K562 (cell line): ENCODE measurements at regions not wholly inside any gene's neighbourhood (a gene's known extent, or its start where the extent isn't known, plus 50 kb on each side); places are given as distances from the start of the nearest gene placed in this dataset.
A peak's percentile ranks its signal among the peaks of the same experiment; 100 is the strongest.

Experiments used
- ARID1B ChIP-seq: fragments of 450-650 bp; IDR thresholded peaks from 2 replicates; pipeline ENCODE4 v1.6.1; 2016; ENCODE audit warnings: antibody characterized with exemption, mild to moderate bottlenecking, inconsistent platforms
- ARNT ChIP-seq, 2 experiments: fragments of 450-650 bp; IDR thresholded peaks; 2 replicates each; pipeline ENCODE4 v1.6.1; 2016; ENCODE audit warnings: mild to moderate bottlenecking in 1 of 2
- CEBPG ChIP-seq, 3 experiments: fragments of 200-800 bp in 1 of 3; sonication (Bioruptor generic) in 1 of 3; sonication (generic) in 1 of 3; formaldehyde crosslinking in 1 of 3; IDR thresholded peaks in 2 of 3; conservative IDR thresholded peaks in 1 of 3; 2 replicates each; pipeline versions ENCODE4 v1.6.1 to v1.8.0; 2016 to 2022; ENCODE audit warnings: missing compliant biosample characterization in 2 of 3, missing genetic modification characterization in 2 of 3, mild to moderate bottlenecking in 1 of 3, missing genetic modification reagents in 1 of 3
- CHD4 ChIP-seq: fragments of 200-600 bp; sonication (generic); IDR thresholded peaks from 3 replicates; pipeline ENCODE4 v1.6.1; 2012; ENCODE audit warnings: low read depth, mild to moderate bottlenecking, mixed read lengths, low read length, inconsistent platforms; ENCODE audit not compliant: insufficient read depth, insufficient replicate concordance, poor library complexity, severe bottlenecking
- E2F6 ChIP-seq, 2 experiments: IDR thresholded peaks; 2 replicates each; pipeline ENCODE4 v1.6.1; 2011; ENCODE audit warnings: borderline replicate concordance in 1 of 2, control low read depth in 1 of 2, low read depth in 1 of 2, low read length in 1 of 2, mild to moderate bottlenecking in 1 of 2, mixed read lengths in 1 of 2, moderate library complexity in 1 of 2; ENCODE audit not compliant: insufficient read depth in 1 of 2, insufficient read length in 1 of 2, poor library complexity in 1 of 2, severe bottlenecking in 1 of 2; ENCODE audit errors: extremely low read depth in 1 of 2
- KHSRP ChIP-seq: fragments of 450-650 bp; IDR thresholded peaks from 2 replicates; pipeline ENCODE4 v1.6.1; 2017
- KLF13 ChIP-seq: fragments of 450-650 bp; IDR thresholded peaks from 2 replicates; pipeline ENCODE4 v1.6.1; 2016; ENCODE audit warnings: missing genetic modification characterization, low read depth, mild to moderate bottlenecking, missing compliant biosample characterization, moderate library complexity, borderline replicate concordance
- KLF16 ChIP-seq: IDR thresholded peaks from 2 replicates; pipeline ENCODE4 v1.6.1; 2016; ENCODE audit warnings: antibody characterized with exemption
- LARP7 ChIP-seq: fragments of 450-650 bp; IDR thresholded peaks from 2 replicates; pipeline ENCODE4 v1.6.1; 2016
- MNT ChIP-seq, 2 experiments: fragments of 450-650 bp; conservative IDR thresholded peaks; 2 replicates each; pipeline ENCODE4 v1.6.1; 2017; ENCODE audit warnings: mild to moderate bottlenecking in 2 of 2, moderate library complexity in 2 of 2
- MTA3 ChIP-seq: fragments of 450-650 bp; formaldehyde crosslinking; IDR thresholded peaks from 2 replicates; pipeline ENCODE4 v1.6.1; 2017; ENCODE audit warnings: mild to moderate bottlenecking, borderline replicate concordance
- MTF1 ChIP-seq: fragments of 250-450 bp; sonication (Bioruptor Pico); IDR thresholded peaks from 2 replicates; pipeline ENCODE4 v1.9.0; 2021; ENCODE audit warnings: moderate library complexity, mild to moderate bottlenecking, inconsistent platforms, borderline replicate concordance
- MYC ChIP-seq, 2 experiments: fragments of 250-450 bp in 1 of 2; sonication (Bioruptor Pico) in 1 of 2; IDR thresholded peaks; 2 replicates each; pipeline versions ENCODE4 v1.5.1 to v1.6.1; 2012 to 2021; ENCODE audit warnings: low read depth in 2 of 2, borderline replicate concordance in 1 of 2, improper control_type of control experiment in 1 of 2, low read length in 1 of 2, mild to moderate bottlenecking in 1 of 2, moderate library complexity in 1 of 2
- NR2C2 ChIP-seq, 2 experiments: fragments of 200-800 bp in 1 of 2; sonication (Bioruptor generic) in 1 of 2; sonication (generic) in 1 of 2; formaldehyde crosslinking in 1 of 2; IDR thresholded peaks; 2 replicates each; pipeline versions ENCODE4 v1.6.1 to v1.8.0; 2016 to 2022; ENCODE audit warnings: mild to moderate bottlenecking in 1 of 2, missing compliant biosample characterization in 1 of 2, missing genetic modification characterization in 1 of 2, missing genetic modification reagents in 1 of 2
- PHF8 ChIP-seq: fragments of 200-600 bp; sonication (generic); IDR thresholded peaks from 2 replicates; pipeline ENCODE4 v1.6.1; 2012; ENCODE audit warnings: mixed run types, mild to moderate bottlenecking, inconsistent platforms, low read length, moderate library complexity, borderline replicate concordance
- SAP30 ChIP-seq: fragments of 200-600 bp; sonication (generic); IDR thresholded peaks from 2 replicates; pipeline ENCODE4 v1.6.1; 2012; ENCODE audit warnings: borderline replicate concordance, low read depth, mild to moderate bottlenecking, moderate library complexity, low read length, control low read depth, inconsistent platforms; ENCODE audit not compliant: insufficient read depth, poor library complexity, severe bottlenecking
- TAF7 ChIP-seq: fragments of 450-650 bp; IDR thresholded peaks from 2 replicates; pipeline ENCODE4 v1.6.1; 2016; ENCODE audit warnings: missing genetic modification characterization, missing compliant biosample characterization
- TEAD4 ChIP-seq, 2 experiments: sonication (generic) in 1 of 2; formaldehyde crosslinking in 1 of 2; IDR thresholded peaks; 2 replicates each; pipeline versions ENCODE4 v1.6.1 to v1.8.0; 2012 to 2022; ENCODE audit warnings: borderline replicate concordance in 1 of 2, inconsistent platforms in 1 of 2, low read length in 1 of 2, mild to moderate bottlenecking in 1 of 2, missing genetic modification reagents in 1 of 2
- XRCC4 ChIP-seq: IDR thresholded peaks from one replicate; pipeline ENCODE4 v1.6.1; 2011; ENCODE audit not compliant: insufficient read depth, insufficient read length; ENCODE audit errors: extremely low read depth
- ZBTB17 ChIP-seq: fragments of 450-650 bp; formaldehyde crosslinking; IDR thresholded peaks from 2 replicates; pipeline ENCODE4 v1.4.0; 2020; ENCODE audit warnings: mild to moderate bottlenecking
- ZKSCAN3 ChIP-seq: fragments of 250-450 bp; sonication (Bioruptor Pico); IDR thresholded peaks from 2 replicates; pipeline ENCODE4 v1.4.0; 2020
- ZNF146 ChIP-seq: IDR thresholded peaks from one replicate; pipeline ENCODE4 v1.6.1; 2018; ENCODE audit warnings: missing compliant biosample characterization; ENCODE audit not compliant: unreplicated experiment
- ZNF431 ChIP-seq: sonication (generic); formaldehyde crosslinking; IDR thresholded peaks from 2 replicates; pipeline ENCODE4 v1.8.0; 2022; ENCODE audit warnings: mild to moderate bottlenecking, missing genetic modification reagents
- ZNF449 ChIP-seq: fragments of 250-450 bp; sonication (Bioruptor Pico); IDR thresholded peaks from 2 replicates; pipeline ENCODE4 v1.8.0; 2022; ENCODE audit warnings: moderate library complexity, mild to moderate bottlenecking, inconsistent platforms

- TF ChIP-seq MTA3 (no peak), PHF8 (no peak), E2F6 (IDR thresholded peaks at IDR 0.05; ENCODE audit: borderline replicate concordance in 1 of 2, extremely low read depth in 1 of 2, insufficient read depth in 1 of 2, insufficient read length in 1 of 2, low read depth in 1 of 2, low read length in 1 of 2, poor library complexity in 1 of 2, severe bottlenecking in 1 of 2) (no peak), MNT (conservative IDR thresholded peaks at IDR 0.05) (no peak), KLF16 (peak; percentile 59; the same call in 1 of the 2 replicates), ZNF431 (CRISPR knock-in tag) (no peak), MTF1 (no peak), ZNF449 (no peak), CHD4 (no peak), TEAD4 (IDR thresholded peaks at IDR 0.05; ENCODE audit: low read length) (peak; percentile 85), TEAD4 (CRISPR knock-in tag; IDR thresholded peaks at IDR 0.05; ENCODE audit: borderline replicate concordance) (no peak), MYC (IDR thresholded peaks at IDR 0.05; ENCODE audit: low read depth, low read length) (no peak), MYC (CRISPR knock-in tag; IDR thresholded peaks at IDR 0.05; ENCODE audit: borderline replicate concordance, low read depth) (no peak), ARNT (IDR thresholded peaks at IDR 0.05) (no peak), CEBPG (CRISPR knock-in tag; IDR thresholded peaks at IDR 0.05) (no peak), CEBPG (tag; conservative IDR thresholded peaks at IDR 0.05 in 1 of 2, IDR thresholded peaks at IDR 0.05 in 1 of 2) (no peak), ARID1B (peak; percentile 78), ZBTB17 (CRISPR knock-in tag) (no peak), ZNF146 (CRISPR knock-in tag) (no peak), ZKSCAN3 (CRISPR knock-in tag) (no peak), XRCC4 (no peak), KHSRP (no peak), KLF13 (tag) (no peak), SAP30 (no peak), NR2C2 (CRISPR knock-in tag; IDR thresholded peaks at IDR 0.05) (no peak), NR2C2 (tag; IDR thresholded peaks at IDR 0.05) (no peak), TAF7 (tag) (no peak), LARP7 (no peak)
These were observed 103.3 kb upstream of the GATA6 start (continued) for GRCh38 chr18:22066083-22066485.
